SKM-1 treated with dmso at 0.1 percent for 144 hours (cell line): ENCODE measurements at regions not wholly inside any gene's neighbourhood (a gene's known extent, or its start where the extent isn't known, plus 50 kb on each side); places are given as distances from the start of the nearest gene placed in this dataset.
"Not testable (repeated sequence)": the region's sequence is repeated elsewhere in the genome, so short reads cannot be mapped to it uniquely, and the experiment has no call there.

Experiments
- DNase-seq: peaks from one replicate; lab custom pipeline; 2025; ENCODE audit not compliant: unreplicated experiment; lab: John Stamatoyannopoulos, UW

GRCh38 chr5:69004127-69004526, 89.7 kb upstream of the SLC30A5 start:
- DNase-seq = no peak

- no peak for DNase-seq
Measured at GRCh38 chr5:69004676-69005075, 89.1 kb upstream of the SLC30A5 start.

- no peak for DNase-seq
Measured at GRCh38 chr5:69006030-69006429, 87.8 kb upstream of the SLC30A5 start.

- no peak for DNase-seq
Measured at GRCh38 chr5:69007163-69007562, 86.7 kb upstream of the SLC30A5 start.

DNA sequence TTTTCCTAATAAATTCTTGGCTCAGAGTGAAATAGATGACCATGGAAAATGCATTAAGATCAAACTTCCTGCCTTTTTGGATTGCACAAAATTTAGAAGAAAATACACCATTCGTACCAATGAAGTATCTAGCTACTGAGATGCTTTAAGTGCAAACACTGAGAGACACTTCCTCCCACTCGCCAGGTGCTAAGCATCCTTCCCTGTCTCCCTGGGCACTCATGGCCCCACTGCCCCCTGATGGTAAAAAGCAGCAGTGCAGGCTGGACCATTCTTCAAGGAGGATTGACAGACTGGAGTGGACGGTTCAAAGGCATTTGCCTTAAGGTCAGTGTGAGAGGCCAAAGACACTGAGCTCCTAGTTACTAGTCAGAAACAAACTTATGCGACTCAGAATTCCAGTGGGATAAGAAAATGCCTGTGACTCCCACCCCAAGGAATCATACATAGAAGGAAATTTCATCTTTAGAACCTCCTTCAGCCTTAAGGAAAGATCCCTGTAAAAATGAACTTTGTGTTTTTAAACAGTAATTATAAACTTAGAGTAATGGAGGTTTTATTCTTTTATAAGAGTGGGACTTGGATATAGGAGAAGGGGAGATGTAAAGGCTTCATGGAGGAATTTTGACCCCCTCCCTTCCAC, 86.0 kb upstream of the SLC30A5 start:
- peak; percentile 37 for DNase-seq

GRCh38 chr5:69010476-69010875, 83.3 kb upstream of the SLC30A5 start:
- DNase-seq = no peak

DNA sequence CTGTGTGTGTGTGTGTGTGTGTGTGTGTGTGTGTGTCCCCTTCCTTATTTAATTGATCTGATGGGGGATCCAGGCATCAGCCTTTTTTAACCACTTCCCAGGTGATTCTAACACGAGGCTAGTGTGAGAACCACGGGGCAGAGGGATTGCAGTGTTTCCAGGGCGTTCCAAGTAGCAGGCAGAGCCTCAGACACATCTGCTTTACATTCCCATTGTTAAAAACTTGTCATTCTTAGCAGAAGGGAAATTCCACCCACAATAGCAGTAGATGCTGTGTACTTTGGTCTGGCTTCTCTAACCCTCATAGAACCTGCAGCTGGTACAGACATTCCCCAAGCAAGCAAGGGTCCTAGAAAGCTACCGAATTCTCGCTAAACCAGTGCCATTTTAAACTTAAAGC, 81.9 kb upstream of the SLC30A5 start:
- DNase-seq = no peak

DNA sequence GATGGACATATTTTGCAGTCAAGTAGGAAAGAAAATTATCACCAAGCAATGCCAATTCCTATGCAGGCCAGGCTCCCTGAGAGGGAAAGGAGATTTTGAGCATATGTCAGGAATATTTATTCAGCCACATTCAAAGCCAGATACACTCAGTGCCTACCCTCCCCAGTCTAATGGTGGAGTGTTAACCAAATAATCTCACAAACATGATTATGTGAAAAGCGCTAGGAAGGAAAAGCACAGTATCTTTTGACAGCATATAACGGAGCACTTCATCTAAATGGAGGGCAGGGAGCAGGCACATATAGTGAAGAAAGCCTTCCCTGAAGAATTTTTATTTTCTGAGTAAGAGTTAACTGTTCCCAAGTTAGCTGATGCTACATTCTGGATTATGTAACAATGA, 80.3 kb upstream of the SLC30A5 start:
- peak; percentile 83 for DNase-seq

DNA sequence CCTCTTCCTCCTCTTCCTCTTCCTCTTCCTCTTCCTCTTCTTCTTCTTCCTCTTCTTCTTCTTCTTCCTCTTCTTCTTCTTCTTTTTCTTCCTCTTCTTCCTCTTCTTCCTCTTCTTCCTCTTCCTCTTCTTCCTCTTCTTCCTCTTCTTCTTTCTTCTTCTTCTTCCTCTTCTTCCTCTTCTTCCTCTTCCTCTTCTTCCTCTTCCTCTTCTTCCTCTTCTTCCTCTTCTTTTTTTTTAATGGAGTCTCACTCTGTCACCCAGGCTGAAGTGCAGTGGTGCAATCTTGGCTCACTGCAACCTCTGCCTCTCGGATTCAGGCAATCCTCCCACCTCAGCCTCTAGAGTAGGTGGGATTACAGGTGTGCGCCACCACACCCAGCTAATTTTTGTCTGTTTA, 79.8 kb upstream of the SLC30A5 start:
- DNase-seq = not testable (repeated sequence)

- DNase-seq = no peak
Measured at GRCh38 chr5:69019668-69020375, 74.0 kb upstream of the SLC30A5 start.

DNA sequence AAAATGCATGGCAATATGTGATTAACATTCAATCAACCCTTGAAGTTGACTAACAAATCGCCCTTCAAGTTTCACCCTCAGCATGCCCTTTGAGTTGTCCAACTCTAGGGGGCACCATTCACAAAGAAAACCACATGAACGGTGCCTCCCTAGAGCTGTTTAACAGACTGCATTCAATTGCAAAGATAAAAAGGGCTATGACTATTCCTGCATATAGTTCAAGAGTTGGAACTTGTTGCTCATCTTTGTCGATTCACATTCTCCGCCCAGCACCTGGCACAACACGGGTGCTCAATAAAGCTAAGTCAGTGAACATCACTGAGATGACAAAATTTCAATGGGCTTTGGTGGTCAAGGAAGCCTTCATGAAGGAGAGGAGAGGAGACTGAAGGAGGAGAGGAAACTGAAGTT, 69.6 kb upstream of the SLC30A5 start:
- DNase-seq = peak; percentile 38

DNA sequence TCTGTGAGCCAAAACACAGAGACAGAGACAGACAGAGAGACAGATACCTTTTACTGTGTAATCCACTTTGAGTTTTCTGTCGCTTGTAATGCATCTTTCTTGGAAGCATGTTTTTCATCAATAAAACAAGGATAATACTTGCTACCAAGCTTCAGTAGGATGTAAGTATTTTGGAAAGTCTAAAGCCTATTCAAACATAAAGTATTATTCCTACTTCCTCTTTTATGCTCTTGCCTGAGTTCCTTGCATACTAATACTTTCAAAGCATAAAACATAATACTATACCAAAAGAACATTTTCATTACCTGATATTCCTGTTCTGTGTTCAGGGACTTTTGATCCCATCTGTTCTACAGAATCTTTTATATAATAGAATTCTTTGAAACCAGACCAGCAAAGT, 64.5 kb upstream of the SLC30A5 start:
- no peak for DNase-seq

DNA sequence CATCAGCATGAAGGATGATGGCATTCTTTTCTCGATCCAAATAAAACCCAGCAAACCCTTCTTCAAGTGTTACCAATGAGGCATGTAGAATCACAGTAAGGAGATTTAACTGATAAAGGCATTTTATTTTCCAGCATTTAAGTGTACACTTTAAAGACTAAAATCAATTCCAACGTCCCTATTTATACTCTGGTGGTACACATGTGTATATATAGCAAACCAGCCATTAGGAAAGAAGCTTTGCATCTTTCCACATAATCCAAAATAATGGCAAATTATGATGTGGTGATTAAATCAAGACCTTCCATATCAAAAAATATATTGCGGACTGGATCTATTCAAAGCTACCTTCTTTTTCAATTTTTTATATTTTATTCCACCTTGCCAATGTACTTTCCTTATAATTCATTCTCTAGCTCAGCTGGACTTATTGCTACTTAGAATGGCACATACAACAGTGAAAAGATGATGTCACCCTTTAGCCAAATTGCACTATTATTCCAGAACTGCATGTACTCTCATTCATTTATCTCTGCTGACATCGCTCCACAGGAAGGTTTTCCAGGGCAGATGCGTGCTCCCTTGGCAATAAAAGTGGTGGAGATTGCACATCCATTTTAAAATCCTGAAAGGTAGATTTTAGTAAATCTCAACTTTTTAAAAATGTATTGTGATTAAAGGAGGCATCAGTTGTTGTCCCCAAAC, 63.3 kb upstream of the SLC30A5 start:
- DNase-seq = no peak

DNA sequence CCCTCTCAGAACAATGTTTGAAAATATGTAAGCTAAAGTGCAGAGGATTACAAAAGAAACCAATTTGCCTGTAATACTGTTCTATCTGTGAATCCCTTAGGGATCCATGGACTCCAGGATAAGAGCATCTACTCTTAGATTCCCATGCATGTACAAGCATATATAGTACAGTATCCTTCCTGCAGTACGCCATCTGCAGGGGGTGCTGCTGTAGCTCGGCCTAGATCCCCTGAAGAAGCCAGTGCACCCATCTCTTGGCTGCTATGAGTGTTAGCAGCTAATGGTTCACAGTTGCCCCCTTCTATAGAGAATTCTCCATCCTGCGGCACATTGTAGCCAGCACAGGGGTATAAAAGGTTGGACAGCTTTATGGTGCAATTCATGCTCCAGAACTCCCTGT, 61.8 kb upstream of the SLC30A5 start:
- DNase-seq = no peak

DNA sequence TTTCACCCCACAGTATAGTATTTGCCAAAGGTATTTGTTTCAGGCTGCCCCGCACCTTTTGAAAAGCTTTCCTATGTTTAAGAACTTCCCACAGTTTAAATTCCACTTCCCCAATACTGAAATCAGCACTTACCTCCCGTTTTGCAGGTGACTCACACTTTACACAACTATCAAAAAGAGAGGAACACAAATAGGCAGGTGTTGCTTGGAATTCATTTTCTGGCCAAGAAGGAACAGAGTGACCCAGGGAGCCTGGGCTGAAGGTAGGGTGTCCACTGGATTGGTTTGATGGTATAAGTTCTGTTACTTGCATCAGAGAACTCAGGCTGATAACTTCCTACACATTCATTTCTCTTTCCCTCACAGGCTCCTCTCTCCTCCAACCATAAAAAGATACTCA, 60.1 kb upstream of the SLC30A5 start:
- no peak for DNase-seq

GRCh38 chr5:69034898-69035297, 58.9 kb upstream of the SLC30A5 start:
- DNase-seq = no peak

DNA sequence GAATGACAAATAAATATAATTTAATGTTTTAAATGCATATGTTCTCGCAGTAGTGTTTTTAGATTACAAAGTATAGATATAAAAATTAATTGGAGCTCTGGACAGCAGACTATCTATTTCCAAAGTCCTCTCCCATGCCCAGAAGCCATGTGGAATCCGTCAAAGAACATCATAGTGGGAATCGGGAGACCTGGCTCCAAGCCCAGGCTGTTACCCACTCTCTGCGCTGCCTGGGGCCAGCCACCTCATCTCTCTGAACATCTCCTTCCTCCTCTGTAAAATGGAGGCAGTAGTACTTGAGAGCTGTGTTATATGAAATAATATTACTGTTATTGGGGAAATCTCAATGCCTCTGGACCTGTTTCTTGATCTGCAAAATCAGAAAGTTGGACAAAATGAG, 58.1 kb upstream of the SLC30A5 start:
- no peak for DNase-seq

GRCh38 chr5:69038539-69038938, 55.3 kb upstream of the SLC30A5 start:
- DNase-seq = no peak

GRCh38 chr5:69039829-69040228, 54.0 kb upstream of the SLC30A5 start:
- no peak for DNase-seq

DNA sequence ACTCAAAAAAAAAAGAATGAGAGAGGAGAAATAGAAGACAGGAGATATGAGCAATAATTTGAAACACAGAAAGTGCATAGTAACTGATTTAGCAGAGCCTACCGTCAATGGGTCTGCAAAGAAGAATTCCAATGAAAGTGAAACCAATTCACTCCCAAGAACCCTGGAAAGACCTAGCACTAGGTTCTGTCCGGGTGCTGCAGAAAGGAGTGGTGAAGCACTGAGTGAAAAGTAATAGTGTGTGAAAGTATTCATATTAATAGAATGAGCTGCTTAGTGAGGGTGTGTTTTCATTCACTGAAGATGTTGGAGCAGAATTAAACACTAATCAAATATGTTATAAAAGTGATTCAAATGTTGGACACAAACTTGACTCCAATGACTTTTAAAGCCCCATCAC, 51.3 kb upstream of the SLC30A5 start:
- no peak for DNase-seq

GRCh38 chr5:69042915-69043654, 50.7 kb upstream of the SLC30A5 start:
- DNase-seq = peak; percentile 85

GRCh38 chr5:69043655-69043996, 50.2 kb upstream of the SLC30A5 start:
- DNase-seq = no peak
